GM23338 (cell line): ENCODE measurements at regions not wholly inside any gene's neighbourhood (a gene's known extent, or its start where the extent isn't known, plus 50 kb on each side); places are given as distances from the start of the nearest gene placed in this dataset.
A peak's percentile ranks its signal among the peaks of the same experiment; 100 is the strongest.

ENCODE experiments used
- ATAC-seq: fragments of 200-7000 bp; cut with Tn5 transposase; 3 replicates; pipeline ENCODE4 v1.9.1; 2020
- DNase-seq: peaks from one replicate; pipeline ENCODE4 v3.0.0-alpha.2; 2015; ENCODE audit warnings: low spot score
- H2AFZ ChIP-seq: fragments of 200-600 bp; sonication (generic); 2 replicates; pipeline ENCODE4 v1.8.0; 2016; ENCODE audit warnings: antibody characterized with exemption, mild to moderate bottlenecking, moderate library complexity
- H3F3A ChIP-seq: fragments of 200-600 bp; sonication (generic); replicated peaks from 2 replicates; pipeline ENCODE4 v1.8.0; 2017; ENCODE audit warnings: antibody characterized with exemption, mixed run types, low read depth
- H3K27ac ChIP-seq: fragments of 200-600 bp; sonication (generic); 2 replicates; pipeline ENCODE4 v1.6.1; 2016; ENCODE audit warnings: low read depth
- H3K27me3 ChIP-seq: fragments of 200-600 bp; sonication (generic); 2 replicates; pipeline ENCODE4 v1.8.0; 2016; ENCODE audit warnings: mild to moderate bottlenecking, mixed run types, moderate library complexity; ENCODE audit not compliant: insufficient read depth
- H3K36me3 ChIP-seq: fragments of 200-600 bp; sonication (generic); 2 replicates; pipeline ENCODE4 v1.8.0; 2016; ENCODE audit warnings: mild to moderate bottlenecking; ENCODE audit not compliant: insufficient read depth
- H3K4me1 ChIP-seq: fragments of 200-600 bp; sonication (generic); 2 replicates; pipeline ENCODE4 v1.8.0; 2016; ENCODE audit warnings: mild to moderate bottlenecking, moderate library complexity; ENCODE audit not compliant: insufficient read depth
- H3K4me2 ChIP-seq: fragments of 200-600 bp; sonication (generic); 2 replicates; pipeline ENCODE4 v1.7.1; 2017; ENCODE audit warnings: mixed run types
- H3K4me3 ChIP-seq: fragments of 200-600 bp; sonication (generic); 2 replicates; pipeline ENCODE4 v1.6.1; 2016; ENCODE audit warnings: mixed run types
- H3K79me2 ChIP-seq: fragments of 200-600 bp; sonication (generic); replicated peaks from 2 replicates; pipeline ENCODE4 v1.8.0; 2017; ENCODE audit warnings: mild to moderate bottlenecking; ENCODE audit not compliant: insufficient read depth
- H3K9me2 ChIP-seq: fragments of 200-600 bp; sonication (generic); 2 replicates; pipeline ENCODE4 v1.8.0; 2017; ENCODE audit not compliant: insufficient read depth
- H4K20me1 ChIP-seq: fragments of 200-600 bp; sonication (generic); replicated peaks from 2 replicates; pipeline ENCODE4 v1.8.0; 2017; ENCODE audit warnings: mild to moderate bottlenecking; ENCODE audit not compliant: insufficient read depth
- H3K27ac Mint-ChIP-seq: 2 replicates; pipeline ENCODE4 v1.8.0; 2020; ENCODE audit warnings: inconsistent platforms, mild to moderate bottlenecking, moderate library complexity, mixed read lengths
- H3K27me3 Mint-ChIP-seq: 3 replicates; pipeline ENCODE4 v1.8.0; 2022; ENCODE audit warnings: low read depth, mild to moderate bottlenecking, moderate library complexity, mixed read lengths, inconsistent platforms; ENCODE audit not compliant: insufficient read depth, poor library complexity
- H3K36me3 Mint-ChIP-seq: 3 replicates; pipeline ENCODE4 v1.8.0; 2021; ENCODE audit warnings: low read depth, mild to moderate bottlenecking, inconsistent platforms, moderate library complexity, mixed read lengths
- H3K4me1 Mint-ChIP-seq: 3 replicates; pipeline ENCODE4 v1.8.0; 2020; ENCODE audit warnings: mild to moderate bottlenecking, inconsistent platforms, mixed read lengths
- H3K4me3 Mint-ChIP-seq: 3 replicates; pipeline ENCODE4 v1.8.0; 2021; ENCODE audit warnings: moderate library complexity, mild to moderate bottlenecking, inconsistent platforms, mixed read lengths
- H3K9me3 Mint-ChIP-seq: 3 replicates; pipeline ENCODE4 v1.8.0; 2020; ENCODE audit warnings: moderate library complexity, mild to moderate bottlenecking, inconsistent platforms, mixed read lengths
- CREB1 ChIP-seq: fragments of 250-450 bp; sonication (Bioruptor Pico); IDR thresholded peaks from 2 replicates; pipeline ENCODE4 v1.5.0; 2020; ENCODE audit warnings: low read depth, mild to moderate bottlenecking, moderate library complexity
- POLR2AphosphoS5 ChIP-seq: IDR thresholded peaks from 2 replicates; pipeline ENCODE4 v1.6.1; 2016; ENCODE audit warnings: antibody characterized with exemption, low read depth
- ZNF114 ChIP-seq: fragments of 250-450 bp; sonication (Bioruptor Pico); IDR thresholded peaks from 2 replicates; pipeline ENCODE4 v1.5.0; 2020; ENCODE audit warnings: mild to moderate bottlenecking, moderate library complexity
- ZNF331 ChIP-seq: fragments of 250-450 bp; sonication (Bioruptor Pico); IDR thresholded peaks from 2 replicates; pipeline ENCODE4 v1.5.0; 2020; ENCODE audit warnings: low read depth, mild to moderate bottlenecking, moderate library complexity
- TF ChIP-seq, protein P1 (sequence below), 2 experiments: fragments of 200-600 bp in 1 of 2; sonication (generic) in 1 of 2; conservative IDR thresholded peaks; 2 replicates each; pipeline versions ENCODE4 v1.5.1 to v1.6.1; 2016 to 2017; ENCODE audit warnings: antibody characterized with exemption in 2 of 2, low read depth in 2 of 2, mild to moderate bottlenecking in 2 of 2, moderate library complexity in 1 of 2
- TF ChIP-seq, protein P2 (sequence below): IDR thresholded peaks from 2 replicates; pipeline ENCODE4 v1.6.1; 2016; ENCODE audit warnings: antibody characterized with exemption
- TF ChIP-seq, protein P3 (sequence below): fragments of 250-450 bp; sonication (Bioruptor Pico); IDR thresholded peaks from 2 replicates; pipeline ENCODE4 v1.5.0; 2020; ENCODE audit warnings: mild to moderate bottlenecking, moderate library complexity

DNA sequence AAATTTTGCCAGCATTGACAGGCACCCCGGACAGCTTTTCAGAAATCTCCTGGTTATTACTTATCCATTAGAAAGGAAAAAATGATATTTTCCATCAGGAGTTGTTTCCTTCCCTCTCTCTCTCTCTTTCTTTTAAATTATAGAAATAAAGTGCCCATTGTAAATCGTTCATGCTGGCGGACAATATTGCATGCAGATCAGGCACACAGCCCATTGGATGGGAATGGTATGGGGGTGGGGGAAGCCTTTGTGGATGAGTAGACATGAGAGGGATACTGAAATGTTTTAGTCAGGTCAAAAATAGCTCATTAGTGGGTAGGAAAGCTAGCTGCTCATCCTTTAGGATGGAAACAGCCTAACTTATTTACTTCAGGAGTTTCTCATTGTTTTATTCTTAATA is 764.9 kb upstream of the MMS22L start:
- Histone ChIP-seq H3K4me3 (no peak overlapping the region), H3K36me3 (no peaks in the 10 kb centered on the region), H3K27me3 (no peaks in the 10 kb centered on the region), H2AFZ (no peak overlapping the region), H3K79me2 (no peaks in the 10 kb centered on the region), H4K20me1 (no peaks in the 10 kb centered on the region), H3K4me1 (peaks cover 57% of the 10 kb centered on the region), H3K9me2 (no peaks in the 10 kb centered on the region), H3F3A (no peaks in the 10 kb centered on the region), H3K4me2 (0 out of 2 replicates have a peak overlapping the region, but pooled peaks have one; percentile 41), H3K27ac (0 out of 2 replicates have a peak overlapping the region, but pooled peaks have one; percentile 11)
- peak overlapping the region; percentile 22; the same call in 1 of the 2 replicates for H3K27ac Mint-ChIP-seq
- H3K4me1 Mint-ChIP-seq = peaks cover 51% of the 10 kb centered on the region
- TF ChIP-seq ZNF331 (no peak), POLR2AphosphoS5 (no peak), ZNF114 (no peak), CREB1 (CRISPR knock-in tag) (no peak)
- TF ChIP-seq, protein P1, sequence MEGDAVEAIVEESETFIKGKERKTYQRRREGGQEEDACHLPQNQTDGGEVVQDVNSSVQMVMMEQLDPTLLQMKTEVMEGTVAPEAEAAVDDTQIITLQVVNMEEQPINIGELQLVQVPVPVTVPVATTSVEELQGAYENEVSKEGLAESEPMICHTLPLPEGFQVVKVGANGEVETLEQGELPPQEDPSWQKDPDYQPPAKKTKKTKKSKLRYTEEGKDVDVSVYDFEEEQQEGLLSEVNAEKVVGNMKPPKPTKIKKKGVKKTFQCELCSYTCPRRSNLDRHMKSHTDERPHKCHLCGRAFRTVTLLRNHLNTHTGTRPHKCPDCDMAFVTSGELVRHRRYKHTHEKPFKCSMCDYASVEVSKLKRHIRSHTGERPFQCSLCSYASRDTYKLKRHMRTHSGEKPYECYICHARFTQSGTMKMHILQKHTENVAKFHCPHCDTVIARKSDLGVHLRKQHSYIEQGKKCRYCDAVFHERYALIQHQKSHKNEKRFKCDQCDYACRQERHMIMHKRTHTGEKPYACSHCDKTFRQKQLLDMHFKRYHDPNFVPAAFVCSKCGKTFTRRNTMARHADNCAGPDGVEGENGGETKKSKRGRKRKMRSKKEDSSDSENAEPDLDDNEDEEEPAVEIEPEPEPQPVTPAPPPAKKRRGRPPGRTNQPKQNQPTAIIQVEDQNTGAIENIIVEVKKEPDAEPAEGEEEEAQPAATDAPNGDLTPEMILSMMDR (conservative IDR thresholded peaks at IDR 0.05; ENCODE audit: low read depth in 2 of 2) = no peak
- TF ChIP-seq, protein P2, sequence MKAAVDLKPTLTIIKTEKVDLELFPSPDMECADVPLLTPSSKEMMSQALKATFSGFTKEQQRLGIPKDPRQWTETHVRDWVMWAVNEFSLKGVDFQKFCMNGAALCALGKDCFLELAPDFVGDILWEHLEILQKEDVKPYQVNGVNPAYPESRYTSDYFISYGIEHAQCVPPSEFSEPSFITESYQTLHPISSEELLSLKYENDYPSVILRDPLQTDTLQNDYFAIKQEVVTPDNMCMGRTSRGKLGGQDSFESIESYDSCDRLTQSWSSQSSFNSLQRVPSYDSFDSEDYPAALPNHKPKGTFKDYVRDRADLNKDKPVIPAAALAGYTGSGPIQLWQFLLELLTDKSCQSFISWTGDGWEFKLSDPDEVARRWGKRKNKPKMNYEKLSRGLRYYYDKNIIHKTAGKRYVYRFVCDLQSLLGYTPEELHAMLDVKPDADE = no peak
- TF ChIP-seq, protein P3, sequence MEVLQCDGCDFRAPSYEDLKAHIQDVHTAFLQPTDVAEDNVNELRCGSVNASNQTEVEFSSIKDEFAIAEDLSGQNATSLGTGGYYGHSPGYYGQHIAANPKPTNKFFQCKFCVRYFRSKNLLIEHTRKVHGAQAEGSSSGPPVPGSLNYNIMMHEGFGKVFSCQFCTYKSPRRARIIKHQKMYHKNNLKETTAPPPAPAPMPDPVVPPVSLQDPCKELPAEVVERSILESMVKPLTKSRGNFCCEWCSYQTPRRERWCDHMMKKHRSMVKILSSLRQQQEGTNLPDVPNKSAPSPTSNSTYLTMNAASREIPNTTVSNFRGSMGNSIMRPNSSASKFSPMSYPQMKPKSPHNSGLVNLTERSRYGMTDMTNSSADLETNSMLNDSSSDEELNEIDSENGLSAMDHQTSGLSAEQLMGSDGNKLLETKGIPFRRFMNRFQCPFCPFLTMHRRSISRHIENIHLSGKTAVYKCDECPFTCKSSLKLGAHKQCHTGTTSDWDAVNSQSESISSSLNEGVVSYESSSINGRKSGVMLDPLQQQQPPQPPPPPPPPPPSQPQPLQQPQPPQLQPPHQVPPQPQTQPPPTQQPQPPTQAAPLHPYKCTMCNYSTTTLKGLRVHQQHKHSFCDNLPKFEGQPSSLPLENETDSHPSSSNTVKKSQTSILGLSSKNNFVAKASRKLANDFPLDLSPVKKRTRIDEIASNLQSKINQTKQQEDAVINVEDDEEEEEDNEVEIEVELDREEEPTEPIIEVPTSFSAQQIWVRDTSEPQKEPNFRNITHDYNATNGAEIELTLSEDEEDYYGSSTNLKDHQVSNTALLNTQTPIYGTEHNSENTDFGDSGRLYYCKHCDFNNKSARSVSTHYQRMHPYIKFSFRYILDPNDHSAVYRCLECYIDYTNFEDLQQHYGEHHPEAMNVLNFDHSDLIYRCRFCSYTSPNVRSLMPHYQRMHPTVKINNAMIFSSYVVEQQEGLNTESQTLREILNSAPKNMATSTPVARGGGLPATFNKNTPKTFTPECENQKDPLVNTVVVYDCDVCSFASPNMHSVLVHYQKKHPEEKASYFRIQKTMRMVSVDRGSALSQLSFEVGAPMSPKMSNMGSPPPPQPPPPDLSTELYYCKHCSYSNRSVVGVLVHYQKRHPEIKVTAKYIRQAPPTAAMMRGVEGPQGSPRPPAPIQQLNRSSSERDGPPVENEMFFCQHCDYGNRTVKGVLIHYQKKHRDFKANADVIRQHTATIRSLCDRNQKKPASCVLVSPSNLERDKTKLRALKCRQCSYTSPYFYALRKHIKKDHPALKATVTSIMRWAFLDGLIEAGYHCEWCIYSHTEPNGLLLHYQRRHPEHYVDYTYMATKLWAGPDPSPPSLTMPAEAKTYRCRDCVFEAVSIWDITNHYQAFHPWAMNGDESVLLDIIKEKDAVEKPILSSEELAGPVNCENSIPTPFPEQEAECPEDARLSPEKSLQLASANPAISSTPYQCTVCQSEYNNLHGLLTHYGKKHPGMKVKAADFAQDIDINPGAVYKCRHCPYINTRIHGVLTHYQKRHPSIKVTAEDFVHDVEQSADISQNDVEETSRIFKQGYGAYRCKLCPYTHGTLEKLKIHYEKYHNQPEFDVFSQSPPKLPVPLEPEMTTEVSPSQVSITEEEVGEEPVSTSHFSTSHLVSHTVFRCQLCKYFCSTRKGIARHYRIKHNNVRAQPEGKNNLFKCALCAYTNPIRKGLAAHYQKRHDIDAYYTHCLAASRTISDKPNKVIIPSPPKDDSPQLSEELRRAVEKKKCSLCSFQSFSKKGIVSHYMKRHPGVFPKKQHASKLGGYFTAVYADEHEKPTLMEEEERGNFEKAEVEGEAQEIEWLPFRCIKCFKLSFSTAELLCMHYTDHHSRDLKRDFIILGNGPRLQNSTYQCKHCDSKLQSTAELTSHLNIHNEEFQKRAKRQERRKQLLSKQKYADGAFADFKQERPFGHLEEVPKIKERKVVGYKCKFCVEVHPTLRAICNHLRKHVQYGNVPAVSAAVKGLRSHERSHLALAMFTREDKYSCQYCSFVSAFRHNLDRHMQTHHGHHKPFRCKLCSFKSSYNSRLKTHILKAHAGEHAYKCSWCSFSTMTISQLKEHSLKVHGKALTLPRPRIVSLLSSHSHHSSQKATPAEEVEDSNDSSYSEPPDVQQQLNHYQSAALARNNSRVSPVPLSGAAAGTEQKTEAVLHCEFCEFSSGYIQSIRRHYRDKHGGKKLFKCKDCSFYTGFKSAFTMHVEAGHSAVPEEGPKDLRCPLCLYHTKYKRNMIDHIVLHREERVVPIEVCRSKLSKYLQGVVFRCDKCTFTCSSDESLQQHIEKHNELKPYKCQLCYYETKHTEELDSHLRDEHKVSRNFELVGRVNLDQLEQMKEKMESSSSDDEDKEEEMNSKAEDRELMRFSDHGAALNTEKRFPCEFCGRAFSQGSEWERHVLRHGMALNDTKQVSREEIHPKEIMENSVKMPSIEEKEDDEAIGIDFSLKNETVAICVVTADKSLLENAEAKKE (CRISPR knock-in tag) = no peak
- DNase-seq (no peak), ATAC-seq (no peak)
- peaks cover 6% of the 10 kb centered on the region for H3K27me3 Mint-ChIP-seq
- H3K4me3 Mint-ChIP-seq = no peak overlapping the region
- H3K36me3 Mint-ChIP-seq = no peaks in the 10 kb centered on the region; the same call in 2 of the 3 replicates
- no peaks in the 10 kb centered on the region for H3K9me3 Mint-ChIP-seq
